SK-N-SH (cell line): ENCODE measurements at regions not wholly inside any gene's neighbourhood (a gene's known extent, or its start where the extent isn't known, plus 50 kb on each side); places are given as distances from the start of the nearest gene placed in this dataset.

ENCODE experiments used
- CTCF ChIA-PET: fragments of 300-600, 350-600 bp; formaldehyde crosslinking; extraction: SDS; loops from one replicate; lab custom pipeline; 2021; lab: Yijun Ruan, JAX
- POLR2A ChIA-PET: fragments of 350-600 bp; sonication (Branson Sonifier 250); formaldehyde crosslinking; extraction: SDS; loops from one replicate; lab custom pipeline; 2020; ENCODE audit warnings: antibody characterized with exemption, inconsistent platforms; lab: Yijun Ruan, JAX
- DNase-seq: peaks from one replicate; pipeline ENCODE4 v3.0.0; 2012
- H2AFZ ChIP-seq: fragments of 200-600 bp; sonication (generic); 2 replicates; pipeline ENCODE4 v1.8.1; 2016; ENCODE audit warnings: antibody characterized with exemption, mild to moderate bottlenecking, low read depth
- H3F3A ChIP-seq: fragments of 200-600 bp; sonication (generic); replicated peaks from 2 replicates; pipeline ENCODE3; 2016; ENCODE audit warnings: antibody characterized with exemption, mild to moderate bottlenecking; ENCODE audit not compliant: insufficient read depth
- H3K27ac ChIP-seq, 2 experiments: fragments of 200-500 bp in 1 of 2; fragments of 200-600 bp in 1 of 2; sonication (Bioruptor generic) in 1 of 2; sonication (generic), shearing (Covaris generic) in 1 of 2; 2 replicates each; pipeline versions ENCODE4 v1.5.1 to v1.6.1; 2014 to 2016; ENCODE audit warnings: low read depth in 2 of 2, inconsistent platforms in 1 of 2, low read length in 1 of 2, mild to moderate bottlenecking in 1 of 2, mixed read lengths in 1 of 2
- H3K27me3 ChIP-seq: fragments of 200-600 bp; sonication (generic), shearing (Covaris generic); 2 replicates; pipeline ENCODE4 v1.6.1; 2016; ENCODE audit warnings: mixed run types; ENCODE audit not compliant: insufficient read depth
- H3K36me3 ChIP-seq, 2 experiments: fragments of 200-500 bp in 1 of 2; fragments of 200-600 bp in 1 of 2; sonication (Bioruptor generic) in 1 of 2; sonication (generic) in 1 of 2; replicated peaks in 1 of 2; 2 replicates each; pipeline versions ENCODE3 to v1.5.1; 2014 to 2016; ENCODE audit warnings: low read length in 1 of 2, mild to moderate bottlenecking in 1 of 2; ENCODE audit not compliant: insufficient read depth in 2 of 2, control insufficient read depth in 1 of 2
- H3K4me1 ChIP-seq, 2 experiments: fragments of 200-500 bp in 1 of 2; fragments of 200-600 bp in 1 of 2; sonication (Bioruptor generic) in 1 of 2; sonication (generic), shearing (Covaris generic) in 1 of 2; 2 replicates each; pipeline versions ENCODE4 v1.5.1 to v1.6.1; 2014 to 2016; ENCODE audit warnings: low read depth in 1 of 2, low read length in 1 of 2, mixed run types in 1 of 2; ENCODE audit not compliant: insufficient read depth in 2 of 2, control insufficient read depth in 1 of 2
- H3K4me2 ChIP-seq: fragments of 200-600 bp; sonication (generic), shearing (Covaris generic); 2 replicates; pipeline ENCODE4 v1.6.1; 2017; ENCODE audit warnings: mixed run types
- H3K4me3 ChIP-seq, 2 experiments: fragments of 200-500 bp in 1 of 2; fragments of 200-600 bp in 1 of 2; sonication (Bioruptor generic) in 1 of 2; sonication (generic), shearing (Covaris generic) in 1 of 2; 2 replicates each; pipeline versions ENCODE4 v1.5.1 to v1.8.1; 2014 to 2016; ENCODE audit warnings: low read depth in 2 of 2, inconsistent platforms in 1 of 2, low read length in 1 of 2, mild to moderate bottlenecking in 1 of 2, mixed read lengths in 1 of 2, moderate library complexity in 1 of 2
- H3K79me2 ChIP-seq: fragments of 200-600 bp; sonication (generic); 2 replicates; pipeline ENCODE4 v1.8.1; 2017; ENCODE audit warnings: mild to moderate bottlenecking; ENCODE audit not compliant: insufficient read depth
- H3K9ac ChIP-seq: fragments of 200-600 bp; sonication (generic); 2 replicates; pipeline ENCODE4 v1.6.1; 2017; ENCODE audit warnings: mixed run types
- H3K9me2 ChIP-seq: fragments of 200-600 bp; sonication (generic); 2 replicates; pipeline ENCODE4 v1.6.1; 2017; ENCODE audit warnings: mixed run types
- H3K9me3 ChIP-seq: fragments of 200-600 bp; sonication (generic); 2 replicates; pipeline ENCODE4 v1.6.1; 2017; ENCODE audit warnings: mixed run types, mild to moderate bottlenecking, moderate library complexity
- H4K20me1 ChIP-seq: fragments of 200-600 bp; sonication (generic); 2 replicates; pipeline ENCODE4 v1.6.1; 2017; ENCODE audit warnings: mild to moderate bottlenecking, mixed run types; ENCODE audit not compliant: insufficient read depth
- EZH2phosphoT487 ChIP-seq: fragments of 200-600 bp; sonication (generic); IDR thresholded peaks from 2 replicates; pipeline ENCODE4 v1.6.1; 2017; ENCODE audit warnings: low read depth, mixed run types, mild to moderate bottlenecking, antibody characterized with exemption, moderate library complexity, borderline replicate concordance
- FOXM1 ChIP-seq: IDR thresholded peaks from 2 replicates; pipeline ENCODE4 v1.4.0; 2012; ENCODE audit warnings: low read depth, mild to moderate bottlenecking
- GABPA ChIP-seq: IDR thresholded peaks from 2 replicates; pipeline ENCODE4 v1.4.0; 2012; ENCODE audit warnings: low read depth, mild to moderate bottlenecking
- GATA2 ChIP-seq: sonication (generic); formaldehyde crosslinking; IDR thresholded peaks from 2 replicates; pipeline ENCODE4 v1.5.0; 2020; ENCODE audit warnings: mild to moderate bottlenecking, missing genetic modification reagents
- JUND ChIP-seq: IDR thresholded peaks from 2 replicates; pipeline ENCODE4 v1.4.0; 2012
- MXI1 ChIP-seq: IDR thresholded peaks from 2 replicates; pipeline ENCODE4 v1.6.1; 2012; ENCODE audit warnings: mild to moderate bottlenecking, low read depth, low read length, improper control_type of control experiment
- NFIC ChIP-seq: IDR thresholded peaks from 2 replicates; pipeline ENCODE4 v1.4.0; 2012; ENCODE audit warnings: borderline replicate concordance
- NRF1 ChIP-seq: IDR thresholded peaks from 2 replicates; pipeline ENCODE4 v1.6.1; 2012; ENCODE audit warnings: low read depth, mild to moderate bottlenecking, low read length
- POLR2AphosphoS5 ChIP-seq: IDR thresholded peaks from 2 replicates; pipeline ENCODE4 v1.6.1; 2012; ENCODE audit warnings: low read depth, low read length
- RCOR1 ChIP-seq: fragments of 150-350 bp; IDR thresholded peaks from 2 replicates; pipeline ENCODE4 v1.6.1; 2017; ENCODE audit warnings: antibody characterized with exemption, low read length
- RFX5 ChIP-seq: IDR thresholded peaks from 2 replicates; pipeline ENCODE4 v1.6.1; 2012; ENCODE audit warnings: mild to moderate bottlenecking, improper control_type of control experiment, low read length
- SIN3A ChIP-seq: IDR thresholded peaks from 2 replicates; pipeline ENCODE4 v1.6.1; 2012; ENCODE audit warnings: low read depth, mild to moderate bottlenecking, low read length, moderate library complexity, borderline replicate concordance
- SMC3 ChIP-seq: IDR thresholded peaks from 2 replicates; pipeline ENCODE4 v1.6.1; 2012; ENCODE audit warnings: low read depth, low read length, improper control_type of control experiment
- TCF12 ChIP-seq: IDR thresholded peaks from 2 replicates; pipeline ENCODE4 v1.4.0; 2012
- TEAD4 ChIP-seq: IDR thresholded peaks from 2 replicates; pipeline ENCODE4 v1.4.0; 2012; ENCODE audit warnings: mild to moderate bottlenecking, borderline replicate concordance; ENCODE audit not compliant: insufficient read depth
- YY1 ChIP-seq: IDR thresholded peaks from 2 replicates; pipeline ENCODE4 v1.4.0; 2012; ENCODE audit warnings: low read depth, mild to moderate bottlenecking
- WGBS: methylation state at CpG from one replicate; pipeline ENCODE4 v1.1.6; 2017; ENCODE audit warnings: low lambda C conversion rate; 5-methylcytosine and 5-hydroxymethylcytosine counted together
- TF ChIP-seq, protein P1 (sequence below): fragments of 150-350 bp; IDR thresholded peaks from 2 replicates; pipeline ENCODE4 v1.6.1; 2016; ENCODE audit warnings: mild to moderate bottlenecking, low read depth, low read length
- TF ChIP-seq, protein P2 (sequence below): IDR thresholded peaks from 2 replicates; pipeline ENCODE4 v1.6.1; 2012; ENCODE audit warnings: mild to moderate bottlenecking, low read depth, low read length, moderate library complexity
- TF ChIP-seq, protein P3 (sequence below): IDR thresholded peaks from 2 replicates; pipeline ENCODE4; 2012
- TF ChIP-seq, protein P4 (sequence below): IDR thresholded peaks from 2 replicates; pipeline ENCODE4 v1.4.0; 2012; ENCODE audit warnings: low read depth, borderline replicate concordance

DNA sequence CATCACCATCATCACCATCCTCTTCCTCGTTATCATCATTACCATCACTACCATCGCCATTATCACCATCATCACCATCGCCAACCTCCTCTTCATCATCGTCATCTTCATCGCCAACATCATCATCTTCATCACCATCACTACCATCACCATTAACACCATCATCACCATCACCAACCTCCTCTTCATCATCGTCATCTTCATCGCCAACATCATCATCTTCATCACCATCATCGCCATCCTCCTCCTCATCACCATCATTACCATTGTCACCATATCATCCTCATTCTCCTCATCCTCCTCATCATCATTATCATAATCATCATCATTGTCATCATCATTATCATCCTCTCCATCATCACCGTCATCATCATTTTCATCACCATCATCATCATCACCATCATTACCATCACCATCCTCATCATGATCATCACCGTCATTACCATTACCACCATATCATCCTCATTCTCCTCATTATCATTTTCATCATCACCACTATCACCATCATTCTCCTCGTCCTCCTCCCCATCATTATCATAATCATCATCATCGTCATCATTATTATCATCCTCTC lies 1498.7 kb downstream of the TBC1D22A start:
- H4K20me1 ChIP-seq: no peaks in the 10 kb centered on the region
- POLR2A ChIA-PET: no interaction called here
- WGBS: 50% methylated on average over 12 of the region's 12 CpGs

DNA sequence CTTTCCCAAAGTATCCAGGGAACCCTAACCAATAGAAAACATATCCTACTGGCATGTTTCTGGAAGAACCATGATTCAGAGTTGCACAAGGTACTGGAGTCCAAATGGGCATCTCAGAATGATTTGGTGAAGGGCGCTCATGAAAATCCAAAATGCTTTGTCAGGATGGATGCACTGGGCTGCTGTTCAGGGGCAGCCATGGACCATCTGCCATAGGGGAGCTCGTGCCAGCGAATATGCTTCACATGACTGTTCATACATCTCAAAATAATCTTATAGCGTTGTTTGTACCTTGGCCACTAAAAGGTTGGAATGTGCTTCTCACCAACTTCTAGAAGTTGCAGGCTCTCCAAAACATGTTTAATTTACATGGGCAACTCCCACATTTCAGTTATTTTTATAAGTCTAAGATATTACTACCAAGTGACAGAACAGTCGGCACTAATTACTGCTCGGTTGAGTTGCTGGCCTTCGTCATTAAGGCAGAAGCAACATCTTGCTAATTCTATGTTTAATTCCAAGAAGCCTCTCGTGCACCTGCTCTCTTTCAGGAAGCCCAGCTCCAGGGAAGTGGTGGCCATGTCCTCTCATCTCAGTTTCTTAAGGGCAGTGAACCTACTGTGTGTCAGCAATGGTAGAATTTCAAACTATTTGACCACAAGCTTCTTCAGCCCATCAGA lies 1497.7 kb downstream of the TBC1D22A start:
- no peak overlapping the region for H3K4me3 ChIP-seq
- no peak overlapping the region for H2AFZ ChIP-seq
- H3K9me2 ChIP-seq: no peaks in the 10 kb centered on the region
- H3K4me2 ChIP-seq: no peak overlapping the region
- DNase-seq: no peak
- 24% methylated on average over 8 of the region's 8 CpGs for WGBS
- H3K79me2 ChIP-seq: no peaks in the 10 kb centered on the region
- H4K20me1 ChIP-seq: no peaks in the 10 kb centered on the region
- H3K4me1 ChIP-seq: no peaks in the 10 kb centered on the region
- H3F3A ChIP-seq: no peaks in the 10 kb centered on the region
- peaks cover 8% of the 10 kb centered on the region; the same call in 1 of the 2 replicates for H3K27me3 ChIP-seq
- H3K9me3 ChIP-seq: no peaks in the 10 kb centered on the region
- no peaks in the 10 kb centered on the region for H3K36me3 ChIP-seq
- no peak overlapping the region for H3K9ac ChIP-seq
- ChIA-PET POLR2A (no interaction called here), CTCF (no interaction called here)
- H3K27ac ChIP-seq: no peak overlapping the region
- TF ChIP-seq, protein P1, sequence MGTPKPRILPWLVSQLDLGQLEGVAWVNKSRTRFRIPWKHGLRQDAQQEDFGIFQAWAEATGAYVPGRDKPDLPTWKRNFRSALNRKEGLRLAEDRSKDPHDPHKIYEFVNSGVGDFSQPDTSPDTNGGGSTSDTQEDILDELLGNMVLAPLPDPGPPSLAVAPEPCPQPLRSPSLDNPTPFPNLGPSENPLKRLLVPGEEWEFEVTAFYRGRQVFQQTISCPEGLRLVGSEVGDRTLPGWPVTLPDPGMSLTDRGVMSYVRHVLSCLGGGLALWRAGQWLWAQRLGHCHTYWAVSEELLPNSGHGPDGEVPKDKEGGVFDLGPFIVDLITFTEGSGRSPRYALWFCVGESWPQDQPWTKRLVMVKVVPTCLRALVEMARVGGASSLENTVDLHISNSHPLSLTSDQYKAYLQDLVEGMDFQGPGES: no peak
- TF ChIP-seq TEAD4 (no peak), RCOR1 (no peak), FOXM1 (no peak), NRF1 (no peak), SIN3A (no peak), YY1 (no peak), JUND (no peak)
- TF ChIP-seq, protein P2, sequence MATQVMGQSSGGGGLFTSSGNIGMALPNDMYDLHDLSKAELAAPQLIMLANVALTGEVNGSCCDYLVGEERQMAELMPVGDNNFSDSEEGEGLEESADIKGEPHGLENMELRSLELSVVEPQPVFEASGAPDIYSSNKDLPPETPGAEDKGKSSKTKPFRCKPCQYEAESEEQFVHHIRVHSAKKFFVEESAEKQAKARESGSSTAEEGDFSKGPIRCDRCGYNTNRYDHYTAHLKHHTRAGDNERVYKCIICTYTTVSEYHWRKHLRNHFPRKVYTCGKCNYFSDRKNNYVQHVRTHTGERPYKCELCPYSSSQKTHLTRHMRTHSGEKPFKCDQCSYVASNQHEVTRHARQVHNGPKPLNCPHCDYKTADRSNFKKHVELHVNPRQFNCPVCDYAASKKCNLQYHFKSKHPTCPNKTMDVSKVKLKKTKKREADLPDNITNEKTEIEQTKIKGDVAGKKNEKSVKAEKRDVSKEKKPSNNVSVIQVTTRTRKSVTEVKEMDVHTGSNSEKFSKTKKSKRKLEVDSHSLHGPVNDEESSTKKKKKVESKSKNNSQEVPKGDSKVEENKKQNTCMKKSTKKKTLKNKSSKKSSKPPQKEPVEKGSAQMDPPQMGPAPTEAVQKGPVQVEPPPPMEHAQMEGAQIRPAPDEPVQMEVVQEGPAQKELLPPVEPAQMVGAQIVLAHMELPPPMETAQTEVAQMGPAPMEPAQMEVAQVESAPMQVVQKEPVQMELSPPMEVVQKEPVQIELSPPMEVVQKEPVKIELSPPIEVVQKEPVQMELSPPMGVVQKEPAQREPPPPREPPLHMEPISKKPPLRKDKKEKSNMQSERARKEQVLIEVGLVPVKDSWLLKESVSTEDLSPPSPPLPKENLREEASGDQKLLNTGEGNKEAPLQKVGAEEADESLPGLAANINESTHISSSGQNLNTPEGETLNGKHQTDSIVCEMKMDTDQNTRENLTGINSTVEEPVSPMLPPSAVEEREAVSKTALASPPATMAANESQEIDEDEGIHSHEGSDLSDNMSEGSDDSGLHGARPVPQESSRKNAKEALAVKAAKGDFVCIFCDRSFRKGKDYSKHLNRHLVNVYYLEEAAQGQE: no peak
- TF ChIP-seq, protein P3, sequence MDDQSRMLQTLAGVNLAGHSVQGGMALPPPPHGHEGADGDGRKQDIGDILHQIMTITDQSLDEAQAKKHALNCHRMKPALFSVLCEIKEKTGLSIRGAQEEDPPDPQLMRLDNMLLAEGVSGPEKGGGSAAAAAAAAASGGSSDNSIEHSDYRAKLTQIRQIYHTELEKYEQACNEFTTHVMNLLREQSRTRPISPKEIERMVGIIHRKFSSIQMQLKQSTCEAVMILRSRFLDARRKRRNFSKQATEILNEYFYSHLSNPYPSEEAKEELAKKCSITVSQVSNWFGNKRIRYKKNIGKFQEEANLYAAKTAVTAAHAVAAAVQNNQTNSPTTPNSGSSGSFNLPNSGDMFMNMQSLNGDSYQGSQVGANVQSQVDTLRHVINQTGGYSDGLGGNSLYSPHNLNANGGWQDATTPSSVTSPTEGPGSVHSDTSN: no peak

More for the DNA sequence above, 1498.7 kb downstream of the TBC1D22A start:
- Histone ChIP-seq H3K27ac (no peak overlapping the region), H3K79me2 (no peaks in the 10 kb centered on the region), H3K9me3 (no peaks in the 10 kb centered on the region), H3K4me2 (no peak overlapping the region), H3K4me3 (no peak overlapping the region), H3K36me3 (no peaks in the 10 kb centered on the region), H2AFZ (no peak overlapping the region), H3K9ac (no peak overlapping the region), H3K9me2 (no peaks in the 10 kb centered on the region), H3F3A (no peaks in the 10 kb centered on the region), H3K27me3 (peaks cover 8% of the 10 kb centered on the region; the same call in 1 of the 2 replicates), H3K4me1 (no peaks in the 10 kb centered on the region)
- no peak for DNase-seq
- CTCF ChIA-PET: no interaction called here
- no peak for TF ChIP-seq EZH2phosphoT487
- TF ChIP-seq RCOR1: no peak
- no peak for TF ChIP-seq SMC3
- TF ChIP-seq RFX5: no peak
- TF ChIP-seq, protein P4, sequence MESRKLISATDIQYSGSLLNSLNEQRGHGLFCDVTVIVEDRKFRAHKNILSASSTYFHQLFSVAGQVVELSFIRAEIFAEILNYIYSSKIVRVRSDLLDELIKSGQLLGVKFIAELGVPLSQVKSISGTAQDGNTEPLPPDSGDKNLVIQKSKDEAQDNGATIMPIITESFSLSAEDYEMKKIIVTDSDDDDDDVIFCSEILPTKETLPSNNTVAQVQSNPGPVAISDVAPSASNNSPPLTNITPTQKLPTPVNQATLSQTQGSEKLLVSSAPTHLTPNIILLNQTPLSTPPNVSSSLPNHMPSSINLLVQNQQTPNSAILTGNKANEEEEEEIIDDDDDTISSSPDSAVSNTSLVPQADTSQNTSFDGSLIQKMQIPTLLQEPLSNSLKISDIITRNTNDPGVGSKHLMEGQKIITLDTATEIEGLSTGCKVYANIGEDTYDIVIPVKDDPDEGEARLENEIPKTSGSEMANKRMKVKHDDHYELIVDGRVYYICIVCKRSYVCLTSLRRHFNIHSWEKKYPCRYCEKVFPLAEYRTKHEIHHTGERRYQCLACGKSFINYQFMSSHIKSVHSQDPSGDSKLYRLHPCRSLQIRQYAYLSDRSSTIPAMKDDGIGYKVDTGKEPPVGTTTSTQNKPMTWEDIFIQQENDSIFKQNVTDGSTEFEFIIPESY: no peak
- TF ChIP-seq TCF12: no peak
- no peak for TF ChIP-seq NRF1
- TF ChIP-seq GABPA: no peak
- TF ChIP-seq POLR2AphosphoS5: no peak
- no peak for TF ChIP-seq JUND
- TF ChIP-seq MXI1: no peak
- TF ChIP-seq GATA2: no peak
- no peak for TF ChIP-seq NFIC
